ENCODE measurements at regions not wholly inside any gene's neighbourhood (a gene's known extent, or its start where the extent isn't known, plus 50 kb on each side); places are given as distances from the start of the nearest gene placed in this dataset.
A peak's percentile ranks its signal among the peaks of the same experiment; 100 is the strongest.

- no peak for ATAC-seq
- H3K4me3 Mint-ChIP-seq: no peak overlapping the region
- no peaks in the 10 kb centered on the region for H3K4me1 Mint-ChIP-seq
- H3K27ac Mint-ChIP-seq: no peak overlapping the region
- DNase-seq (ENCODE audit: low spot score in 2 of 2): no peak
- no peaks in the 10 kb centered on the region for H3K36me3 Mint-ChIP-seq
- H3K9me3 Mint-ChIP-seq: peaks cover 6% of the 10 kb centered on the region
Observed at GRCh38 chr4:8747467-8748235, 124.0 kb downstream of the HMX1 start.

GRCh38 chr4:8746523-8747466, 124.8 kb downstream of the HMX1 start:
- peaks cover 6% of the 10 kb centered on the region for H3K9me3 Mint-ChIP-seq
- DNase-seq (ENCODE audit: low spot score in 2 of 2): no peak
- no peak overlapping the region for H3K27ac Mint-ChIP-seq
- no peaks in the 10 kb centered on the region for H3K36me3 Mint-ChIP-seq
- no peaks in the 10 kb centered on the region for H3K4me1 Mint-ChIP-seq
- no peak for ATAC-seq
- no peak overlapping the region for H3K4me3 Mint-ChIP-seq

GRCh38 chr4:8745826-8746225, 125.8 kb downstream of the HMX1 start:
- DNase-seq (ENCODE audit: low spot score in 2 of 2) (no peak), ATAC-seq (no peak)
- Mint-ChIP-seq H3K4me3 (no peak overlapping the region), H3K9me3 (peaks cover 6% of the 10 kb centered on the region), H3K4me1 (no peaks in the 10 kb centered on the region), H3K36me3 (no peaks in the 10 kb centered on the region), H3K27ac (no peak overlapping the region)

- ATAC-seq (no peak), DNase-seq (ENCODE audit: low spot score in 2 of 2) (no peak)
- Mint-ChIP-seq H3K27ac (no peak overlapping the region), H3K36me3 (no peaks in the 10 kb centered on the region), H3K4me3 (no peak overlapping the region), H3K4me1 (no peaks in the 10 kb centered on the region), H3K9me3 (peaks cover 6% of the 10 kb centered on the region)
Observed at GRCh38 chr4:8745005-8745790, 126.4 kb downstream of the HMX1 start.

- H3K4me3 Mint-ChIP-seq: no peak overlapping the region
- no peak overlapping the region for H3K27ac Mint-ChIP-seq
- H3K4me1 Mint-ChIP-seq: no peaks in the 10 kb centered on the region
- ATAC-seq (no peak), DNase-seq (ENCODE audit: low spot score in 2 of 2) (no peak)
- H3K36me3 Mint-ChIP-seq: no peaks in the 10 kb centered on the region
- peaks cover 6% of the 10 kb centered on the region for H3K9me3 Mint-ChIP-seq
Observed at GRCh38 chr4:8744083-8744805, 127.4 kb downstream of the HMX1 start.

- H3K4me1 Mint-ChIP-seq: no peaks in the 10 kb centered on the region
- no peak overlapping the region for H3K27ac Mint-ChIP-seq
- H3K36me3 Mint-ChIP-seq: no peaks in the 10 kb centered on the region
- H3K4me3 Mint-ChIP-seq: no peak overlapping the region
- H3K9me3 Mint-ChIP-seq: peaks cover 6% of the 10 kb centered on the region
- DNase-seq (ENCODE audit: low spot score in 2 of 2) (no peak), ATAC-seq (no peak)
Observed at GRCh38 chr4:8742546-8742945, 129.1 kb downstream of the HMX1 start.

GRCh38 chr4:8741513-8742226, 130.0 kb downstream of the HMX1 start:
- H3K4me1 Mint-ChIP-seq: no peaks in the 10 kb centered on the region

GRCh38 chr4:8740666-8741395, 130.8 kb downstream of the HMX1 start:
- no peaks in the 10 kb centered on the region for H3K9me3 Mint-ChIP-seq
- no peaks in the 10 kb centered on the region for H3K36me3 Mint-ChIP-seq
- H3K27ac Mint-ChIP-seq: no peak overlapping the region
- DNase-seq (ENCODE audit: low spot score in 2 of 2) (no peak), ATAC-seq (no peak)
- H3K4me1 Mint-ChIP-seq: no peaks in the 10 kb centered on the region
- H3K4me3 Mint-ChIP-seq: no peak overlapping the region

More at GRCh38 chr4:8741513-8742226, 130.0 kb downstream of the HMX1 start:
- peaks cover 5% of the 10 kb centered on the region for H3K9me3 Mint-ChIP-seq
- DNase-seq (ENCODE audit: low spot score in 2 of 2) (no peak), ATAC-seq (no peak)
- no peaks in the 10 kb centered on the region for H3K36me3 Mint-ChIP-seq
- H3K27ac Mint-ChIP-seq: no peak overlapping the region
- H3K4me3 Mint-ChIP-seq: no peak overlapping the region

- H3K9me3 Mint-ChIP-seq: no peaks in the 10 kb centered on the region
- no peak for DNase-seq (ENCODE audit: low spot score in 2 of 2)
- no peak overlapping the region for H3K27ac Mint-ChIP-seq
- H3K4me1 Mint-ChIP-seq: no peaks in the 10 kb centered on the region
- no peaks in the 10 kb centered on the region for H3K36me3 Mint-ChIP-seq
- no peak overlapping the region for H3K4me3 Mint-ChIP-seq
- no peak for ATAC-seq
Observed at GRCh38 chr4:8739820-8740665, 131.6 kb downstream of the HMX1 start.

- peak in 1 of 2 donors; percentile 20 for DNase-seq (ENCODE audit: low spot score in 2 of 2)
- no peak overlapping the region for H3K4me3 Mint-ChIP-seq
- peaks cover 2% of the 10 kb centered on the region for H3K9me3 Mint-ChIP-seq
- H3K36me3 Mint-ChIP-seq: no peaks in the 10 kb centered on the region
- ATAC-seq: no peak
- H3K27ac Mint-ChIP-seq: no peak overlapping the region
- no peaks in the 10 kb centered on the region for H3K4me1 Mint-ChIP-seq
Observed at GRCh38 chr4:8739317-8739716, 132.3 kb downstream of the HMX1 start.

GRCh38 chr4:8738471-8738931, 133.1 kb downstream of the HMX1 start:
- Mint-ChIP-seq H3K4me3 (no peak overlapping the region), H3K27ac (no peak overlapping the region), H3K4me1 (no peaks in the 10 kb centered on the region), H3K9me3 (peaks cover 6% of the 10 kb centered on the region), H3K36me3 (no peaks in the 10 kb centered on the region)
- ATAC-seq (no peak), DNase-seq (ENCODE audit: low spot score in 2 of 2) (peak in 1 of 2 donors; percentile 40)

- Mint-ChIP-seq H3K9me3 (peaks cover 6% of the 10 kb centered on the region), H3K27ac (no peak overlapping the region), H3K36me3 (no peaks in the 10 kb centered on the region), H3K4me1 (no peaks in the 10 kb centered on the region), H3K4me3 (no peak overlapping the region)
- ATAC-seq (no peak), DNase-seq (ENCODE audit: low spot score in 2 of 2) (peak in 1 of 2 donors; percentile 35)
Observed at GRCh38 chr4:8737601-8738279, 133.9 kb downstream of the HMX1 start.
